Ascending aorta (tissue), 2 donors: ENCODE measurements at regions not wholly inside any gene's neighbourhood (a gene's known extent, or its start where the extent isn't known, plus 50 kb on each side); places are given as distances from the start of the nearest gene placed in this dataset.
"Not testable (repeated sequence)": the region's sequence is repeated elsewhere in the genome, so short reads cannot be mapped to it uniquely, and the experiment has no call there.

Experiments
- DNase-seq, 2 donors: peaks; one replicate each; pipeline ENCODE4 v3.0.0-alpha.2; 2019; ENCODE audit warnings: low spot score in 2 of 2
- H3K27ac ChIP-seq, 2 donors: fragments of 200-600 bp; sonication (generic); one replicate each; pipeline ENCODE4 v1.5.1; 2016 to 2017; ENCODE audit warnings: mild to moderate bottlenecking in 1 of 2
- H3K27me3 ChIP-seq: fragments of 200-600 bp; sonication (generic); one replicate; pipeline ENCODE4 v1.5.1; 2017
- H3K36me3 ChIP-seq, 2 donors: fragments of 200-600 bp; sonication (generic); one replicate each; pipeline ENCODE4 v1.5.1; 2016
- H3K4me1 ChIP-seq, 2 donors: fragments of 200-600 bp; sonication (generic); one replicate each; pipeline ENCODE4 v1.5.1; 2016 to 2017; ENCODE audit warnings: mild to moderate bottlenecking in 1 of 2
- H3K4me3 ChIP-seq, 2 donors: fragments of 200-600 bp; sonication (generic); one replicate each; pipeline ENCODE4 v1.5.1; 2016 to 2017; ENCODE audit warnings: mild to moderate bottlenecking in 1 of 2
- H3K9me3 ChIP-seq, 2 donors: fragments of 200-600 bp; sonication (generic); one replicate each; pipeline ENCODE4 v1.5.1; 2016
- CTCF ChIP-seq, 3 experiments: fragments of 200-600 bp in 2 of 3; fragments of 450-650 bp in 1 of 3; sonication (generic) in 2 of 3; IDR thresholded peaks; one replicate each; pipeline ENCODE4 v1.5.1; 2016 to 2019; ENCODE audit warnings: antibody characterized with exemption in 3 of 3, mild to moderate bottlenecking in 1 of 3, moderate library complexity in 1 of 3
- intact Hi-C: fragments of 100-400 bp; cut with DNase I; formaldehyde crosslinking; loops from one replicate; pipeline ENCODE4 v1.15.1; 2023

GRCh38 chr20:58573986-58574385, 58.8 kb upstream of the APCDD1L start:
- Histone ChIP-seq H3K9me3 (no peaks in the 10 kb centered on the region), H3K27ac (no peak overlapping the region), H3K4me1 (peaks cover 0 to 13% of the 10 kb centered on the region in 2 donors), H3K36me3 (no peaks in the 10 kb centered on the region), H3K4me3 (no peak overlapping the region), H3K27me3 (no peaks in the 10 kb centered on the region)
- TF ChIP-seq CTCF (IDR thresholded peaks at IDR 0.05): no peak
- intact Hi-C loops: no loop called here
- no peak for DNase-seq

GRCh38 chr20:58573257-58573656, 58.1 kb upstream of the APCDD1L start:
- Histone ChIP-seq H3K27ac (no peak overlapping the region), H3K4me1 (peaks cover 0 to 13% of the 10 kb centered on the region in 2 donors), H3K27me3 (no peaks in the 10 kb centered on the region), H3K36me3 (no peaks in the 10 kb centered on the region), H3K9me3 (no peaks in the 10 kb centered on the region), H3K4me3 (no peak overlapping the region)
- no peak for DNase-seq
- no peak for TF ChIP-seq CTCF (IDR thresholded peaks at IDR 0.05)
- intact Hi-C loops: no loop called here

GRCh38 chr20:58572428-58572763, 57.2 kb upstream of the APCDD1L start:
- H3K36me3 ChIP-seq, intact Hi-C loops, DNase-seq, H3K27me3 ChIP-seq, H3K9me3 ChIP-seq: not testable (repeated sequence)
- H3K4me3 ChIP-seq: peak overlapping the region in 1 of 2 donors; percentile 21
- H3K4me1 ChIP-seq: peaks cover 0 to 13% of the 10 kb centered on the region in 2 donors
- H3K27ac ChIP-seq: peak overlapping the region; percentile 70 to 71

- Histone ChIP-seq H3K27ac (peak overlapping the region; percentile 70 to 71), H3K27me3 (no peaks in the 10 kb centered on the region), H3K4me1 (peaks cover 0 to 13% of the 10 kb centered on the region in 2 donors), H3K36me3 (no peaks in the 10 kb centered on the region), H3K4me3 (peak overlapping the region in 1 of 2 donors; percentile 21), H3K9me3 (no peaks in the 10 kb centered on the region)
- DNase-seq: no peak
- intact Hi-C loops: no loop called here
- TF ChIP-seq CTCF (IDR thresholded peaks at IDR 0.05): no peak
Observed at GRCh38 chr20:58571693-58572427, 56.7 kb upstream of the APCDD1L start.

- Histone ChIP-seq H3K27ac (peak overlapping the region; percentile 70 to 71), H3K9me3 (no peaks in the 10 kb centered on the region), H3K4me1 (peaks cover 0 to 13% of the 10 kb centered on the region in 2 donors), H3K27me3 (no peaks in the 10 kb centered on the region), H3K36me3 (no peaks in the 10 kb centered on the region), H3K4me3 (no peak overlapping the region)
- no peak for DNase-seq
- TF ChIP-seq CTCF (IDR thresholded peaks at IDR 0.05): no peak
- intact Hi-C loops: no loop called here
Observed at GRCh38 chr20:58571356-58571692, 56.1 kb upstream of the APCDD1L start.

- Histone ChIP-seq H3K27ac (no peak overlapping the region), H3K36me3 (no peaks in the 10 kb centered on the region), H3K9me3 (no peaks in the 10 kb centered on the region), H3K27me3 (no peaks in the 10 kb centered on the region), H3K4me3 (no peak overlapping the region), H3K4me1 (peaks cover 0 to 13% of the 10 kb centered on the region in 2 donors)
- no peak for DNase-seq
- no peak for TF ChIP-seq CTCF (IDR thresholded peaks at IDR 0.05)
- intact Hi-C loops: no loop called here
Observed at GRCh38 chr20:58570204-58570859, 55.1 kb upstream of the APCDD1L start.
